SK-N-SH treated with all-trans-retinoic acid at 6 μM for 48 hours (cell line): ENCODE measurements at regions not wholly inside any gene's neighbourhood (a gene's known extent, or its start where the extent isn't known, plus 50 kb on each side); places are given as distances from the start of the nearest gene placed in this dataset.

Experiments
- ATAC-seq: fragments of 200-7000 bp; cut with Tn5 transposase; 3 replicates; pipeline ENCODE4 v1.9.1; 2020; ENCODE audit warnings: mild to moderate bottlenecking, moderate library complexity
- ARNTL ChIP-seq: fragments of 450-650 bp; formaldehyde crosslinking; IDR thresholded peaks from 2 replicates; pipeline ENCODE4 v1.5.0; 2020; ENCODE audit warnings: low read depth, mild to moderate bottlenecking, moderate library complexity, borderline replicate concordance
- BACH2 ChIP-seq: fragments of 250-450 bp; sonication (Bioruptor Pico); IDR thresholded peaks from 2 replicates; pipeline ENCODE4 v1.9.0; 2021; ENCODE audit warnings: mild to moderate bottlenecking, borderline replicate concordance
- CSDC2 ChIP-seq: fragments of 250-450 bp; sonication (Bioruptor Pico); IDR thresholded peaks from 2 replicates; pipeline ENCODE4 v1.5.0; 2020; ENCODE audit warnings: mild to moderate bottlenecking, moderate library complexity
- ESRRG ChIP-seq: fragments of 250-450 bp; sonication (Bioruptor Pico); IDR thresholded peaks from 2 replicates; pipeline ENCODE4 v1.6.1; 2021; ENCODE audit warnings: mild to moderate bottlenecking
- ISL1 ChIP-seq: fragments of 250-450 bp; sonication (Bioruptor Pico); IDR thresholded peaks from 2 replicates; pipeline ENCODE4 v2.1.2; 2022; ENCODE audit warnings: mild to moderate bottlenecking, moderate library complexity
- OSR1 ChIP-seq: fragments of 250-450 bp; sonication (Bioruptor Pico); IDR thresholded peaks from 2 replicates; pipeline ENCODE4 v1.8.0; 2022; ENCODE audit warnings: moderate library complexity, mild to moderate bottlenecking, inconsistent platforms
- PPARA ChIP-seq: fragments of 250-450 bp; sonication (Bioruptor Pico); IDR thresholded peaks from 2 replicates; pipeline ENCODE4 v1.5.0; 2020; ENCODE audit warnings: mild to moderate bottlenecking, borderline replicate concordance
- RARB ChIP-seq: fragments of 250-450 bp; sonication (Bioruptor Pico); IDR thresholded peaks from 2 replicates; pipeline ENCODE4 v1.8.0; 2021; ENCODE audit warnings: mild to moderate bottlenecking, moderate library complexity
- SNAI2 ChIP-seq: fragments of 250-450 bp; sonication (Bioruptor Pico); IDR thresholded peaks from 2 replicates; pipeline ENCODE4 v1.5.0; 2020; ENCODE audit warnings: mild to moderate bottlenecking, moderate library complexity
- TOX ChIP-seq: fragments of 250-450 bp; sonication (Bioruptor Pico); IDR thresholded peaks from 2 replicates; pipeline ENCODE4 v1.8.0; 2021; ENCODE audit warnings: mild to moderate bottlenecking, moderate library complexity, borderline replicate concordance
- TSHZ2 ChIP-seq: fragments of 250-450 bp; sonication (Bioruptor Pico); IDR thresholded peaks from 2 replicates; pipeline ENCODE4 v1.5.0; 2020; ENCODE audit warnings: mild to moderate bottlenecking, moderate library complexity
- ZC3H10 ChIP-seq: fragments of 250-450 bp; sonication (Bioruptor Pico); IDR thresholded peaks from 2 replicates; pipeline ENCODE4 v1.5.1; 2021; ENCODE audit warnings: mild to moderate bottlenecking, moderate library complexity
- ZFP3 ChIP-seq: fragments of 250-450 bp; sonication (Bioruptor Pico); IDR thresholded peaks from 2 replicates; pipeline ENCODE4 v1.5.0; 2020; ENCODE audit warnings: mild to moderate bottlenecking, moderate library complexity
- ZFP30 ChIP-seq: fragments of 450-650 bp; formaldehyde crosslinking; IDR thresholded peaks from 2 replicates; pipeline ENCODE4 v1.5.0; 2022; ENCODE audit warnings: mild to moderate bottlenecking, moderate library complexity
- ZNF565 ChIP-seq: fragments of 450-650 bp; formaldehyde crosslinking; conservative IDR thresholded peaks from 2 replicates; pipeline ENCODE4 v1.5.0; 2020; ENCODE audit warnings: low read depth, mild to moderate bottlenecking, moderate library complexity
- ZNF70 ChIP-seq: fragments of 450-650 bp; formaldehyde crosslinking; IDR thresholded peaks from 2 replicates; pipeline ENCODE4 v1.5.0; 2020; ENCODE audit warnings: mild to moderate bottlenecking, moderate library complexity
- ZNF8 ChIP-seq: fragments of 450-650 bp; formaldehyde crosslinking; IDR thresholded peaks from 2 replicates; pipeline ENCODE4 v1.5.0; 2020; ENCODE audit warnings: mild to moderate bottlenecking, moderate library complexity
- TF ChIP-seq, protein P1 (sequence below): fragments of 250-450 bp; sonication (Bioruptor Pico); IDR thresholded peaks from 2 replicates; pipeline ENCODE4 v1.8.0; 2020; ENCODE audit warnings: mild to moderate bottlenecking, moderate library complexity, borderline replicate concordance
- TF ChIP-seq, protein P2 (sequence below): fragments of 250-450 bp; sonication (Bioruptor Pico); IDR thresholded peaks from 2 replicates; pipeline ENCODE4 v1.5.1; 2021; ENCODE audit warnings: mild to moderate bottlenecking, moderate library complexity
- TF ChIP-seq, protein P3 (sequence below): fragments of 250-450 bp; sonication (Bioruptor Pico); IDR thresholded peaks from 2 replicates; pipeline ENCODE4 v1.5.1; 2020; ENCODE audit warnings: low read depth, mild to moderate bottlenecking, moderate library complexity
- TF ChIP-seq, protein P4 (sequence below): fragments of 250-450 bp; sonication (Bioruptor Pico); IDR thresholded peaks from 2 replicates; pipeline ENCODE4 v1.8.0; 2021; ENCODE audit warnings: low read depth, mild to moderate bottlenecking, moderate library complexity, borderline replicate concordance

- TF ChIP-seq ZFP3 (CRISPR knock-in tag) = no peak
- no peak for TF ChIP-seq ARNTL (CRISPR knock-in tag)
- no peak for TF ChIP-seq RARB
- TF ChIP-seq PPARA = no peak
- no peak for TF ChIP-seq ISL1 (CRISPR knock-in tag)
- no peak for TF ChIP-seq ZFP30 (CRISPR knock-in tag)
- TF ChIP-seq ESRRG (CRISPR knock-in tag) = no peak
- no peak for TF ChIP-seq ZNF70 (CRISPR knock-in tag)
- TF ChIP-seq, protein P1, sequence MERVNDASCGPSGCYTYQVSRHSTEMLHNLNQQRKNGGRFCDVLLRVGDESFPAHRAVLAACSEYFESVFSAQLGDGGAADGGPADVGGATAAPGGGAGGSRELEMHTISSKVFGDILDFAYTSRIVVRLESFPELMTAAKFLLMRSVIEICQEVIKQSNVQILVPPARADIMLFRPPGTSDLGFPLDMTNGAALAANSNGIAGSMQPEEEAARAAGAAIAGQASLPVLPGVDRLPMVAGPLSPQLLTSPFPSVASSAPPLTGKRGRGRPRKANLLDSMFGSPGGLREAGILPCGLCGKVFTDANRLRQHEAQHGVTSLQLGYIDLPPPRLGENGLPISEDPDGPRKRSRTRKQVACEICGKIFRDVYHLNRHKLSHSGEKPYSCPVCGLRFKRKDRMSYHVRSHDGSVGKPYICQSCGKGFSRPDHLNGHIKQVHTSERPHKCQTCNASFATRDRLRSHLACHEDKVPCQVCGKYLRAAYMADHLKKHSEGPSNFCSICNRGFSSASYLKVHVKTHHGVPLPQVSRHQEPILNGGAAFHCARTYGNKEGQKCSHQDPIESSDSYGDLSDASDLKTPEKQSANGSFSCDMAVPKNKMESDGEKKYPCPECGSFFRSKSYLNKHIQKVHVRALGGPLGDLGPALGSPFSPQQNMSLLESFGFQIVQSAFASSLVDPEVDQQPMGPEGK (CRISPR knock-in tag) = no peak
- TF ChIP-seq ZNF565 = no peak
- no peak for TF ChIP-seq CSDC2 (CRISPR knock-in tag)
- TF ChIP-seq, protein P2, sequence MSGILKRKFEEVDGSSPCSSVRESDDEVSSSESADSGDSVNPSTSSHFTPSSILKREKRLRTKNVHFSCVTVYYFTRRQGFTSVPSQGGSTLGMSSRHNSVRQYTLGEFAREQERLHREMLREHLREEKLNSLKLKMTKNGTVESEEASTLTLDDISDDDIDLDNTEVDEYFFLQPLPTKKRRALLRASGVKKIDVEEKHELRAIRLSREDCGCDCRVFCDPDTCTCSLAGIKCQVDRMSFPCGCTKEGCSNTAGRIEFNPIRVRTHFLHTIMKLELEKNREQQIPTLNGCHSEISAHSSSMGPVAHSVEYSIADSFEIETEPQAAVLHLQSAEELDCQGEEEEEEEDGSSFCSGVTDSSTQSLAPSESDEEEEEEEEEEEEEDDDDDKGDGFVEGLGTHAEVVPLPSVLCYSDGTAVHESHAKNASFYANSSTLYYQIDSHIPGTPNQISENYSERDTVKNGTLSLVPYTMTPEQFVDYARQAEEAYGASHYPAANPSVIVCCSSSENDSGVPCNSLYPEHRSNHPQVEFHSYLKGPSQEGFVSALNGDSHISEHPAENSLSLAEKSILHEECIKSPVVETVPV (CRISPR knock-in tag) = no peak
- TF ChIP-seq, protein P3, sequence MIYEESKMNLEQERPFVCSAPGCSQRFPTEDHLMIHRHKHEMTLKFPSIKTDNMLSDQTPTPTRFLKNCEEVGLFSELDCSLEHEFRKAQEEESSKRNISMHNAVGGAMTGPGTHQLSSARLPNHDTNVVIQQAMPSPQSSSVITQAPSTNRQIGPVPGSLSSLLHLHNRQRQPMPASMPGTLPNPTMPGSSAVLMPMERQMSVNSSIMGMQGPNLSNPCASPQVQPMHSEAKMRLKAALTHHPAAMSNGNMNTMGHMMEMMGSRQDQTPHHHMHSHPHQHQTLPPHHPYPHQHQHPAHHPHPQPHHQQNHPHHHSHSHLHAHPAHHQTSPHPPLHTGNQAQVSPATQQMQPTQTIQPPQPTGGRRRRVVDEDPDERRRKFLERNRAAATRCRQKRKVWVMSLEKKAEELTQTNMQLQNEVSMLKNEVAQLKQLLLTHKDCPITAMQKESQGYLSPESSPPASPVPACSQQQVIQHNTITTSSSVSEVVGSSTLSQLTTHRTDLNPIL (CRISPR knock-in tag) = no peak
- no peak for TF ChIP-seq TSHZ2 (CRISPR knock-in tag)
- no peak for TF ChIP-seq ZC3H10 (CRISPR knock-in tag)
- ATAC-seq = no peak
Measured at GRCh38 chr14:76320975-76321374, 55.0 kb upstream of the ESRRB start.

DNA sequence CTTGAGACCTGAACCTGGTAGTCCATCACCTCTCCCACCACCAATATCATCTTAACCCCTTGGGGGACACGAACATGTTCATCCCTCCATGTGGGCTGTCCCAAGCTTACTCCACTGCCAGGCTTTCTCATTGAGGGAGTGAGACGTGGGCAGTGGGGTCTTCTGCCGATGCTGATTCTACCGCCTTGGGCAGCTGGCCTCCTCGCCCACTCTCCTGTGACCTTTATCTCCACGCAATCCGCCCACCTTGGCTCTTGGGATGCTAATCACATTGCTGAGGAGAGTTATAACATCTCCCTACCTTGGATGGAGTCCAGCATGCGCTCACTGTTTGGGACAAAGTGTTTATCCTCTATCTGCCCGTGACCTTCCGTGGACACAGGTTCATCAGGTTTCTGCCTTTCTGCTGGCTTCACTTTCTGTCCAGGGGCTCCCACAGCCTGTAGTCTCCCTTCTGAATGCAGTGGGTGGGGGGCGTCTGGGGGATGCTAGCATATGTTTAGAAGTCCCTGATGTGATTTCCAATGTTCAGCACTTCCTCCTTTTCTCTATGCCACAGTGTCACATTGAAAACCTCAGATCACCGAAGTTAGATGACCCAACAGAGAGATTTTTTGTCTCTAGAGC is 53.2 kb upstream of the ESRRB start:
- no peak for ATAC-seq
- TF ChIP-seq OSR1 (CRISPR knock-in tag) (no peak), ZNF8 (CRISPR knock-in tag) (no peak), TSHZ2 (CRISPR knock-in tag) (no peak), TOX (CRISPR knock-in tag) (no peak), ARNTL (CRISPR knock-in tag) (no peak), ZFP30 (CRISPR knock-in tag) (no peak), ZC3H10 (CRISPR knock-in tag) (no peak), SNAI2 (no peak), RARB (no peak), BACH2 (no peak), ISL1 (CRISPR knock-in tag) (no peak), PPARA (no peak), ESRRG (CRISPR knock-in tag) (no peak), CSDC2 (CRISPR knock-in tag) (no peak)
- TF ChIP-seq, protein P3 (CRISPR knock-in tag) = no peak
- TF ChIP-seq, protein P1 (CRISPR knock-in tag) = no peak
- TF ChIP-seq, protein P4, sequence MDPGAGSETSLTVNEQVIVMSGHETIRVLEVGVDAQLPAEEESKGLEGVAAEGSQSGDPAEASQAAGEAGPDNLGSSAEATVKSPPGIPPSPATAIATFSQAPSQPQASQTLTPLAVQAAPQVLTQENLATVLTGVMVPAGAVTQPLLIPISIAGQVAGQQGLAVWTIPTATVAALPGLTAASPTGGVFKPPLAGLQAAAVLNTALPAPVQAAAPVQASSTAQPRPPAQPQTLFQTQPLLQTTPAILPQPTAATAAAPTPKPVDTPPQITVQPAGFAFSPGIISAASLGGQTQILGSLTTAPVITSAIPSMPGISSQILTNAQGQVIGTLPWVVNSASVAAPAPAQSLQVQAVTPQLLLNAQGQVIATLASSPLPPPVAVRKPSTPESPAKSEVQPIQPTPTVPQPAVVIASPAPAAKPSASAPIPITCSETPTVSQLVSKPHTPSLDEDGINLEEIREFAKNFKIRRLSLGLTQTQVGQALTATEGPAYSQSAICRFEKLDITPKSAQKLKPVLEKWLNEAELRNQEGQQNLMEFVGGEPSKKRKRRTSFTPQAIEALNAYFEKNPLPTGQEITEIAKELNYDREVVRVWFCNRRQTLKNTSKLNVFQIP (CRISPR knock-in tag) = no peak
- TF ChIP-seq, protein P2 (CRISPR knock-in tag) = no peak
